Sciatic nerve (tissue), 2 donors: ENCODE measurements at regions not wholly inside any gene's neighbourhood (a gene's known extent, or its start where the extent isn't known, plus 50 kb on each side); places are given as distances from the start of the nearest gene placed in this dataset.

ENCODE experiments used
- ATAC-seq: fragments of 200-7000 bp; cut with Tn5 transposase; one replicate; pipeline ENCODE4 v1.9.1; 2020; ENCODE audit warnings: mild to moderate bottlenecking, moderate library complexity
- DNase-seq: peaks from one replicate; pipeline ENCODE4 v3.0.0-alpha.2; 2020; ENCODE audit warnings: low spot score
- intact Hi-C: fragments of 100-400 bp; cut with DNase I; formaldehyde crosslinking; loops from one replicate; pipeline ENCODE4 v1.14.2; 2022
- donor health status: DM: no; HTN: no; CAD: no.
- donor health status: DM: no; HTN: no; CAD: no.

DNA sequence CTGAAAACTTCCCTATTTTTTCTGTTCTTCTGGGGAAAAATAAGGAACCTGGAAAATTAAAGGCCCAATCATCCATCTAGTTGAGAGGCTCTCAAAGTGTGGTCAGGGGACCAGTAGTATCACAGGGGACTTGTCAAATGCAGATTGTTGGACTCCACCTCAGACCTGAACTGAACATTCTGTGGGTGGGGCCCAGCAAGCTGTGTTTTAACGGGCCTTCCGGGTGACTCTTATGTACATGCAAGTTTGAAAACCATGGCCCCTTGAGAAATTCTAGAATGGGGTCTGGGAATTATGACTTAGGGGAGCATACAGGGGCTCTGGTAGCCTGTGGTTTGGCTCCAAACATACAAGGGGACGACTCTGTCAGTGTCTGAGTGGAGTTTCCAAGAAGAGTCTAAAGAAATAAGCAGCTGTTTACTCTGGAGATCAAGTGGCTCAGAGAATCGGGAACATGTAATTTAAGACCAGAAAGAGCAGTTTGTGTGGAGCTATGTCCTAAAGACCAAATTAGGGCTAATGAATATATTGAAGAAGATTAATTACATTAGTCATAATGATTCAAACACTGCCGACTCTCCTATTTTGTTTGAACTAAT, 177.4 kb downstream of the SLC28A3 start:
- intact Hi-C loops = no loop called here
- no peak for ATAC-seq
- no peak for DNase-seq

DNA sequence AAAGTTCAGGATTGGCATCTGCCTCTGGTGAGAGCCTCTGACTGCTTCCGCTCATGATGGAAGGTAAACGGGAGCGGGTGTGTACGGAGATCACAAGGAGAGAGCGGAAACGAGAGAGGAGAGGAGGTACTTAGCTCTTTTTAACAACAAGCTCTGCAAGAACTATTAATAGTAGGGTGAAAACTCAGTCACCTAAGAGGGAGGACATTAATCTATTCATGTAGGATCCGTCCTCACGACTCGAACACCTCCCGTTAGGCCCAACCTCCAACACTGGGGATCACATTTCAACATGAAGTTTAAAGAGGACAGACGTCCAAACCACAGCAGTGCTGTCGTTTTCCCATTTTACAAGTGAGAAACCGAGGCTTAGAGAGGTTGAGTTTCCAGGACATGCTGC, 173.7 kb downstream of the SLC28A3 start:
- DNase-seq = no peak
- intact Hi-C loops = no loop called here
- ATAC-seq = no peak

DNA sequence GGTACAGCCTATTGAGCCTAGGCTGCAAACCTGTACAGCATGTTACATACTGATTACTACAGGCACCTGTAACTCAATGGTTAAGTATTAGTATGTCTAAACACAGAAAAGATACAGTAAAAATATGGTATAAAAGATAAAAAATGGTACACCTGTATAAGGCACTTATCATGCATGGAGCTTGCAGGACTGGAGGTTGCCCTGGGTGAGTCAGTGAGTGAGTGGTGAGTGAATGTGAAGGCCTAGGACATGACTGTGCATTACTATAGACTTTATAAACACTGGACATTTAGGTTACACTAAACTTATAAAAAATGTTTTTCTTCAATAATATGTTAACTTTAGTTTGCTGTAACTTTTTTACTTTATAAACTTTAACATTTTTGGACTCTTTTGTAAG, 171.3 kb downstream of the SLC28A3 start:
- intact Hi-C loops = no loop called here
- no peak for DNase-seq
- no peak for ATAC-seq

DNA sequence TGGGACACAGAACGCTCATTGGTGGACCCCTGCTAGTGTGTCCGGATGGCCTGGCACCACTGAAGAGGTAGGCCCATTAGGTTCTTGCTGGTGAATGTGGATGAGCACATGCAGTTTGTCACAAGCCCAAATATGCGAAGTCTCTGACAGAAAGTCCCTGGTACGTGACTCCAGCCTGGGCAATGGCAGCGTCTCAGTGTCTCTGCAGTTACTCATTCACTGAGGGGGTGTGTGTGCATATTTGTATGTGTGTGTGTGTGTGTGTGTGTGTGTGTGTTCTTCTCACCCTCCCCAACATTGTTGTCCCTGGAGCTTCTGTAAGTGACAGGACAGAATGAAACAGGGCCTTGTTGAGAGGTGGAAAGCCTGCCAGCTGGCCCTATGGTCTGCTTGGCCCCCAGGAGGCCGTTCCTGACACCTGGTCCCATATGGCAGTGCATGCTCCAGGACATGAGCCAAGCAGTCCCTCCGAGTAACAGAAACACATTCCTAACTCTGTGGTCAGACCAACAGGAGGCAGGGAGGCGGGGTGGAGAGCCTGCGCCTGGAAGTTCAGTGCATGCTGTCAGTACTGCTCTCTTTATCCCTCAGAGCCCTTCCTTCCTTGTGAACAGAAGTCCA, 169.9 kb downstream of the SLC28A3 start:
- peak; percentile 97 for ATAC-seq
- intact Hi-C loops = no loop called here

DNA sequence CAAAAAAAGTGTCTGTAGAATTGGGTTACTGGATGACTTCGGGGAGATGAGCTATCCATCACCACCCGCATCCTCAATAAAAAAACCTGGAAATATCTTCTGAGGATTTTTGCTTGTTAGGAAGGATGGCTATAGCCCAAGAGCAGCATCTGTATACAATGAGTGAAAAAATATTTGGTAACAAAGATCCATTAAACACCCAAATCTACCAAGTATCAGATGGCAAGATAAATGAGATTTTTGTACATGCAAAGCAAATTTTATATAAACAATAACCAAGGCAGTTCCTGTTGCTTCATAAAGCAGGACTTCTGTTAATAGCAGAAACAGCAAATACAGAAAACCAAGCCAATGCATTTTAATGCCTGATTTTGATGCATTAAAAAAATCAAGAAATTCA, 166.6 kb downstream of the SLC28A3 start:
- ATAC-seq (no peak), DNase-seq (no peak)
- intact Hi-C loops = no loop called here

More for the DNA sequence above, 169.9 kb downstream of the SLC28A3 start:
- DNase-seq = peak; percentile 78

DNA sequence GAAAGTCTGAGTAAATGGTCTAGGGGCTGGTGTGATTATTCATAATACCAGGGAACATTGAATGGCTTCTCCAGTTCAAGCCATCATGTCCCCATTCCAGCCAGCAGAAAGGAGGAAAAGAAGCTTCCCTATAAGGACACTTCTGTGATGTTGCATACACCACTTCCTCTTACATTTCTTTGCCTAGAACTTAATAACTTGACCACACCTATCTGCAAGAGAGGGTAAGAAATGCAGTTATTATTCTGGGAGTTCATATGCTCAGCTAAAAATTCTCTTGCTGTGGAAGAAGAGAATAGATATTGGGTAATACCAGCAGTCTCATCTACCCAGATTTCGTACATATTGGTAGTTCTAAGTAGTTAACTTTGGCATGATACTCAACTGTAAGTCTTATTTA, 166.1 kb downstream of the SLC28A3 start:
- intact Hi-C loops = no loop called here

DNA sequence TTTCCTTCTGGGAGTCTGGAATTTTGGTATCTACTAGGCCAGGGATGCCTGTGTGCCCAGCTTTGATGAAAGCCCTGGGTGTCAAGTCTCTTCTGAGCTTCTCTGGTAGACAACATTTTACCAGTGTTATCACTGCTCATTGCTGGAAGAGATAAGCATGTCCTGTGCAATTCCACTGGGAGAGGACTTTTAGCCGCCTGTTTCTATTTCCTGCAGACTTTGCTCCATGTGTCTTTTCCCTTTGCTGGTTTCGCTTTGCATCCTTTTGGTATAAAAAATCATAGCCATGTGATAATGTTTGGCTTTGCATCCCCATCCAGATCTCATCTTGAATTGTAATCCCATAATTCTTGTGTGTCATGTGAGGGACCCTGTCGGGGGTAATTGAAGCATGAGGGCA, 163.2 kb downstream of the SLC28A3 start:
- intact Hi-C loops = no loop called here

More for the DNA sequence above, 166.1 kb downstream of the SLC28A3 start:
- ATAC-seq (no peak), DNase-seq (no peak)

DNA sequence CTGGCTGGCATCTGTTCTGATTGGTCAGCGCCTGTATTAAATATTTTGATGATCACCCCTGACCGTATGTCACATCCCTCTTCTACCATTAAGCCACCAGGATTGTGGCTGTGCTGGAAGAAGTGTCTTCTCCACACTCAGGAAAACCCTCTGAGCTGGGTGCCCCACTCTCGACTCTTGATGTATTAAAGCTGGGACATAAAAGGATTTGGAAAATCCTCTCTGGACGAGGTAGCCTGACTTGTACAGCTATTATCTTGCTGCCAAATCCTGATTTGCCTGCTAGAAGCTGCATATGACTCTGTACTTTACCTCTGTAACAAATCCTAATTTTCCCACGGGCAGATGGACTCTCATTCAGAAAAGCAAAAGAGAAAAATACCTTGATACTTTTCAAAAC, 161.0 kb downstream of the SLC28A3 start:
- no peak for ATAC-seq
- no peak for DNase-seq
- intact Hi-C loops = no loop called here

More for the DNA sequence above, 163.2 kb downstream of the SLC28A3 start:
- ATAC-seq (no peak), DNase-seq (no peak)

DNA sequence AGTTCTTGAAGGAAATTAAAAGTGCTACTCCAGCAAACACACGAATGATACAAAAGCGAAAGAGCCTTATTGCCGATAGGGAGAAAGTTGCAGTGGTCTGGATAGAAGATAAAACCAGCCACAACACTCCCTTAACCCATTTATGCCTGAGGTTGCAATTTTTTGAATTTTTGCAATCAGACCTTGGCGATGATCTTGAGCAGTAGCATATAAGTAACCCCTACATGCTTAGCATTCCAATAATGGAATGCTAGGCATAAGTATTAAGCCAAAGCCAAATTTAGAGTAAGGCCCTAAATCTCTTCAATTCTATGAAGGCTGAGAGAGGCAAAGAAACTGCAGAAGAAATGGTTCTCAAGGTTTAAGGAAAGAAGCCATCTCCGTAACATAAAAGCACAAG, 153.5 kb downstream of the SLC28A3 start:
- no peak for ATAC-seq

DNA sequence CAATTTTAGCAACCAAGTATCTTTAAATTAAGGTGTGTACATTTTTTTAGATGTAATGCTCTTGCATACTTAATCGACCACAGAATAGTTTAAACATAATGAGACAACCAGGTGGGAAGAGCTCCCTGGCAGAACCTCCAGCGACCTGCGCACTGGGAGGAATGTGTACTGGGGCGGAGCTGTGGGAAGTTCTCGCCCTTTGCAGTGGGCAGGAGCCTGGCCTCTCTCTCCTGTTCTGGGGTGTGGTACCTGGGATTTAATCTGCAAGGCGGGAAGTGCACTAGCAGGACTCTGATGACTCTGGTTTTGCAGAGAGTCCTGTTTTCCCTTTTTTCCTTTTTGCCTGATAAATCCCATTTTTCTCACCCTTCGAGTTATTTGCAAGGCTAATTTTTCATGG, 150.7 kb downstream of the SLC28A3 start:
- DNase-seq (no peak), ATAC-seq (no peak)
- intact Hi-C loops = no loop called here

More for the DNA sequence above, 153.5 kb downstream of the SLC28A3 start:
- no peak for DNase-seq
- intact Hi-C loops = no loop called here

DNA sequence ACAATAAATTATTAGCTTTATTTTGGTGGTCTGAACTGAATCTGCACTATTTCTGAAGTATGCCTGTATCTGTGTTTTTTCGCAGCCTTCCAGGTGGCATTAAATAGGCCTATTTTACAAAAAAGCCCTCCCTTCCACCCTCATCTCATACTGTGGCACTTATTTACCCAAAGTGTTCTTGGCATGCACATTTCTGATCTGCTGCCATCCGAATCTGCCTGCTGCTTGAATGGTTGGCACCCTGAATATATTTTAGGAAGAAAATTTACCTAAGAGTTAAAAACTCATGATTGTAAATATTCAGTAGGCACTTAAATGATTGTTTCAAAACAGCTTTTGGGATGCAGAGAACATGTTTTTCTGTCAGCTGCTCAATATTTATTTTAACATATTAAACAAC, 150.1 kb downstream of the SLC28A3 start:
- ATAC-seq (no peak), DNase-seq (no peak)
- intact Hi-C loops = no loop called here

DNA sequence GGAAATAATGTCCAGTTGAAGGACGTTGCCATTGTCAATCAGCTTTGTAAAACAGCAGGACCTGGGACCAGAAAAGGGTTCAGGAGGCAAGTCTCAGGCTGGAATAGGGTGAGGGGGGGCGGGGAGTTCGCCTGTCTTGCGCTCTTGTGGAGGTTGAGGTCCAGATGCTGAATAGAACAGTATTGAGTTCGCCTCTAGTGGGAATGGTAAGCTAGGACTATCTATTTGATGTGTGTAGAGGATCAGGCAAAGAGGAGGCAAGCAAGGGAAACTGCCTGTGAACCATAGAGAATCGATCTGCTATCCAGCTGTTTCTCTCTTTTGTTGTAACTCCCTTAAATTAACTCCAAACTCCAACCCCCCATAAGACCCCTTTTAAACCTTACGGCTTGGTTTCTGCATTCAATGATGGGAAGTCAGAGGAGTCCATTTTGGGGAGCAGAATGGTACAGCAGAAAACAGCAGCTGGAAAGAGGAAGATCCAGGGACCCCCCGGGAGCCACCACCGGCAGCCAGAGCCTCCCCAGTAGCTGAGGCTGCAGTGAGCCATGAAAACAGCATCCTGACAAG, 133.7 kb downstream of the SLC28A3 start:
- ATAC-seq = no peak

DNA sequence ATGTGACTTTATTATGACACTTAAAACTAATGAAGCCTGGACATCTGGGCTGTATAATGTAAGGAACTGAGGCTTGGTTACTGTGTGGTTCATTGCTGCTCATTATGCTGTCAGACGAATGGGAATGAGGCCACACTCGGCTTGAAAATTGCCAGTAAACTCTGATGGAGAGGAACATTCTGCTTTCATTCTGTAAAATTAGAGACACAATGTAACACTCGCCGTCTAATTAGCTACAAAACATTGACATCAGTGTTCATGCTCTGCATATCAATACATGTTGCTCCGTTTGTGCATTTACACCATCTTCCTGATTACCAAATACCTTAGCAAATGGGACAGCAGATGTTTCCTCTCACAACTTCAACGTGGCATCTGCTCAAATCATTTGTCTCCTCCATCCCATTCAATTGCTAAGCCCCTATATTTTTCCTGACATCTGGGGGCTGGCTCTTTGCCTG, 133.0 kb downstream of the SLC28A3 start:
- ATAC-seq = no peak
- DNase-seq = no peak
- intact Hi-C loops = no loop called here

More for the DNA sequence above, 133.7 kb downstream of the SLC28A3 start:
- intact Hi-C loops = no loop called here
- no peak for DNase-seq

DNA sequence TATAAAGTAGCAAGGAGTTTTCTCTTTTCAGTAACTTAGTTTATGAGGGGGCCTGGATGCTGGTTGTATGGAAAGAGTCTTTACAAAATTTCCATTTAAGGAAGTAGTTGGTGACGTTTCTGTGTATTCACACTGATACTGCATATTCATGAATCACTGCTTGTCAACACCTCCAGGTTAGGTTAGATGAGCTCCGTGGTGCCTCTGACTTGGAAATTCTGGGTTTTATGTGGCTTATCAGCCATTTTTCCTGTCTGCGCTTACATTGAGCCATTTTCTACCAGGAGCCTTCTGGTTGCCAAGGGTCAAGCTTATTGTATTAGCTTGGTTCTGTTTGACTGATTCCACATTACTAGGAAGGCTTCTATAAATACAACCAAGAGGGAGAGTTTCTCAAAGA, 128.3 kb downstream of the SLC28A3 start:
- intact Hi-C loops = no loop called here
- ATAC-seq (no peak), DNase-seq (no peak)

DNA sequence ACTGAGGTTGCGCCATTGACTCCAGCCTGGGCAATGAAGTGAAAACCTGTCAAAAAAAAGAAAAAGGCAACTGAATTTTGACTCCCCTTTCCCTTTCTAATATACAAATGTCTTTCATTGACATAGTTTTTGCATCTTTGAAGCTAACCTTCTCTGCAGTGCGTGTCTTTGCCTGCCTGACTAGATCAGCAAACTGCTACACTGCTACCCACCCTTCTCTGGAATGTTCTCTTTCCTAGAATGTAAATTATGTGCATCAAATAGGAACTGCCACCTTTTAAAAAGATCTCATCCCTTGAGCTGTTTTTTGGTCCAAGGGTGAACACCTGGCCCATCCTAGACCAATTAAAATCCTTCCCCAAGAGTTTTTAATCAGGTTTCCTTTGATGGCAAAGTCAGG, 127.6 kb downstream of the SLC28A3 start:
- intact Hi-C loops = no loop called here
- no peak for DNase-seq
- no peak for ATAC-seq

DNA sequence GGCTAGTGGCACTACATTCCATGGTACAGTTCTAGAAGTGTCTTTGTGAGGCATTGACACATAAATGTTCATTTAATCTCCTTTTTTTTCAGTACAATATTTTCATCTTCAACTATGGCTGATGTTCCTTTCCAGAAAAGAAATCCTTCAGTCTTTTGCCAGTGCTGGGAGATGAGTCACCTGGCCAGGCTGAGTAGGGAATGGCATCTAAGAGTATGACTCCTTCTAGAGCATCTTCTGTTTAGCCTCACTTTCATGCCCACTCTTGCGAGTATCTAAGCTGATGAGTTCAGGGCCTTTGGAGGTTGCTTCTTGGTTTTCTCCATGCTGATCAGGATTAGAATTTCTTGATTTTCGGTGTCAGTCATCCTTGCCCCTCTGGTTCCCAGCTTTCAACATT, 124.4 kb downstream of the SLC28A3 start:
- no peak for ATAC-seq

DNA sequence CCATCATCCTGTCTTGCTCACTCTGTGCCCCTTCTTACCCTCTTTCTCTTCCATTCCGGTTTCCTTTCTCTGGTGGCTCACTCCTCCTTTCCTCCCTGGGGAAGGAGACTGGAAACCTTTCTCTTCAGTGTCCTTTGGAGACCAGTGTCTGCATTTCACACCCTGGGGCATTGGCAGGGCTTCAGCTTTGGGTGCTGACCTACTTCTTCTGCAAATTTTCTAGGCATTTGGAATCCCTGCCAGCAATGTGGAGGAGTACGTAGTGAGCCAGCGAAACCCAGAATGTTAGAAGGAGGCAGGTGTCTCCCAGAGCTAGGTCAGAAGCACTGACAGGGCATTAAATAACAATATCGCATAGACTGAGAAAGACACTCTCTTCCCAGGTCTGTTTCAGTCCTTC, 122.2 kb downstream of the SLC28A3 start:
- DNase-seq (no peak), ATAC-seq (no peak)
- intact Hi-C loops = no loop called here

More for the DNA sequence above, 124.4 kb downstream of the SLC28A3 start:
- intact Hi-C loops = no loop called here
- no peak for DNase-seq

DNA sequence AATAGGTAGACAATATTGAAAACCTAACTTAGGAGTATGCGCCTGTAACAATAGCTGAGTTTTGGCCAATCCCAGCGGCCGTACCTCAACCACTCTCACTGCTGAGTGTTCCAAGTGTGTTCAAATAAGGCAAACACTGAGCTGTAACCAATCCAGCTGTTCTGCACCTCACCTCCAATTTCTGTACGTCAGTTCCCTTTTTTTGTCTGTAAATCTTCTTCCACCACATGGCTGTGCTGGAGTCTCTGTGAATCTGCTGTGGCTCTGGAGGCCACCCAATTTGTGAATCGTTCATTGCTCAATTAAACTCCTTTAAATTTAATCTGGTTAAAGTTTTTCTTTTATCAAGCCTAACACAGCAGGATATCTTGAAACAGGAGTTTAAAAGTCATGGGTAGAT, 116.3 kb downstream of the SLC28A3 start:
- ATAC-seq = no peak
- no peak for DNase-seq
- intact Hi-C loops = no loop called here
